ENCODE measurements at regions not wholly inside any gene's neighbourhood (a gene's known extent, or its start where the extent isn't known, plus 50 kb on each side); places are given as distances from the start of the nearest gene placed in this dataset.

DNA sequence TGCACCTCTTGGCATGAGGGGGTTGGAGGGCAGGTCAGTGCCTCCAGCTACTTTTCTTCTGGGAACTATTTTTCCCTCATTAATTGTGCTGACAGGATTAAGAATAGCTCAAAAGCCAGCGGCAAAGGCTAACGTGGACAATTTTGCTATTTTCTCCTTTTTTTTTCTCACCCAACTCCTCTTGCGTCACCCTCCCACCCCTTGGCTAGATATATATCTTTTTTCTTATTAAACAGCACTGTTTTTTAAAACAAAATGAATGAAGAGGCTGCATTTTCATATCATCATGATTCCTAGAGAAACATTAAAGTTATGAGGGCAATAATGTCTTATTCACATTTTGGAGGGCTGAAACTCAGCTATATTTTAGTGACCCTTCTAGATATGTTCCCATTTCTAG lies 251.8 kb upstream of the NFE2L3 start:
- Histone ChIP-seq H3K4me1 (peaks cover 5% of the 10 kb centered on the region), H3K27me3 (ENCODE audit: low read depth) (no peaks in the 10 kb centered on the region), H3K9me3 (no peaks in the 10 kb centered on the region), H3K4me3 (no peak overlapping the region), H3K36me3 (no peaks in the 10 kb centered on the region), H3K27ac (no peak overlapping the region)
- DNase-seq, result no peak
- no peak for TF ChIP-seq CTCF (IDR thresholded peaks at IDR 0.05)
- no peak for ATAC-seq
- intact Hi-C loops (cut with DNase I), result loop anchor here (5.0 kb wide), 1 partner anchor 162 kb away; no protein-coding TSS in a partner anchor

- no peak for TF ChIP-seq CTCF (IDR thresholded peaks at IDR 0.05)
- intact Hi-C loops (cut with DNase I), result loop anchor here (5.0 kb wide), 1 partner anchor 161 kb away; no protein-coding TSS in a partner anchor
- H3K4me3 ChIP-seq, result no peak overlapping the region
- H3K9me3 ChIP-seq, result no peaks in the 10 kb centered on the region
- H3K27me3 ChIP-seq (ENCODE audit: low read depth), result no peaks in the 10 kb centered on the region
- no peak for DNase-seq
- no peak overlapping the region for H3K27ac ChIP-seq
- H3K4me1 ChIP-seq, result no peaks in the 10 kb centered on the region
- ATAC-seq, result no peak
- no peaks in the 10 kb centered on the region for H3K36me3 ChIP-seq
Observed at GRCh38 chr7:25900877-25901276, 251.1 kb upstream of the NFE2L3 start.

GRCh38 chr7:25901658-25902057 lies 250.3 kb upstream of the NFE2L3 start:
- Histone ChIP-seq H3K27me3 (ENCODE audit: low read depth) (no peaks in the 10 kb centered on the region), H3K27ac (no peak overlapping the region), H3K4me3 (no peak overlapping the region), H3K9me3 (no peaks in the 10 kb centered on the region), H3K4me1 (no peaks in the 10 kb centered on the region), H3K36me3 (no peaks in the 10 kb centered on the region)
- intact Hi-C loops (cut with DNase I), result loop anchor here (5.0 kb wide), 1 partner anchor 161 kb away; no protein-coding TSS in a partner anchor
- TF ChIP-seq CTCF (IDR thresholded peaks at IDR 0.05), result no peak
- ATAC-seq (no peak), DNase-seq (no peak)

- TF ChIP-seq CTCF (IDR thresholded peaks at IDR 0.05), result no peak
- Histone ChIP-seq H3K36me3 (no peaks in the 10 kb centered on the region), H3K9me3 (no peaks in the 10 kb centered on the region), H3K27me3 (ENCODE audit: low read depth) (no peaks in the 10 kb centered on the region), H3K4me1 (no peaks in the 10 kb centered on the region), H3K27ac (no peak overlapping the region), H3K4me3 (no peak overlapping the region)
- intact Hi-C loops (cut with DNase I), result no loop called here
- ATAC-seq (no peak), DNase-seq (no peak)
Observed at GRCh38 chr7:25906003-25906402, 246.0 kb upstream of the NFE2L3 start.

GRCh38 chr7:25906760-25907159 lies 245.2 kb upstream of the NFE2L3 start:
- no peak overlapping the region for H3K4me3 ChIP-seq
- intact Hi-C loops (cut with DNase I), result no loop called here

More at GRCh38 chr7:25906760-25907159, 245.2 kb upstream of the NFE2L3 start:
- no peaks in the 10 kb centered on the region for H3K9me3 ChIP-seq
- H3K27me3 ChIP-seq (ENCODE audit: low read depth), result no peaks in the 10 kb centered on the region
- TF ChIP-seq CTCF (IDR thresholded peaks at IDR 0.05), result no peak
- H3K36me3 ChIP-seq, result no peaks in the 10 kb centered on the region
- no peaks in the 10 kb centered on the region for H3K4me1 ChIP-seq
- no peak for DNase-seq
- no peak for ATAC-seq
- no peak overlapping the region for H3K27ac ChIP-seq

Data from lower lobe of right lung (tissue), 2 donors.